Naive thymus-derived CD4-positive, alpha-beta T cell (primary cell): ENCODE measurements at regions not wholly inside any gene's neighbourhood (a gene's known extent, or its start where the extent isn't known, plus 50 kb on each side); places are given as distances from the start of the nearest gene placed in this dataset.
A peak's percentile ranks its signal among the peaks of the same experiment; 100 is the strongest.

ENCODE experiments used
- ATAC-seq: fragments of 150-1000 bp; cut with Tn5 transposase; 2 replicates; pipeline ENCODE4 v1.10.0; 2021; ENCODE audit warnings: mild to moderate bottlenecking, moderate library complexity
- CTCF ChIA-PET: fragments of 350-600 bp; sonication (Branson Sonifier 250); formaldehyde crosslinking; loops from one replicate; lab custom pipeline; 2021; ENCODE audit warnings: antibody characterized with exemption; lab: Charles Lee
- POLR2A ChIA-PET: fragments of 350-600 bp; sonication (Branson Sonifier 250); formaldehyde crosslinking; loops from one replicate; lab custom pipeline; 2021; ENCODE audit warnings: antibody characterized with exemption, inconsistent platforms; lab: Charles Lee
- DNase-seq, 9 donors: peaks; one replicate each; pipeline versions ENCODE4 v3.0.0 to v3.0.0-alpha.2; 2020 to 2022; ENCODE audit warnings: mixed read lengths in 1 of 9
- H3K27ac ChIP-seq: one replicate; pipeline ENCODE4 v1.7.0; 2013; ENCODE audit warnings: mild to moderate bottlenecking, low read depth, low read length, moderate library complexity
- H3K27me3 ChIP-seq, 2 donors: one replicate each; pipeline ENCODE4 v1.7.0; 2013; ENCODE audit warnings: low read length in 2 of 2, mild to moderate bottlenecking in 2 of 2, moderate library complexity in 2 of 2; ENCODE audit not compliant: control insufficient read depth in 2 of 2, insufficient read depth in 2 of 2
- H3K36me3 ChIP-seq, 3 experiments: 1 replicate in 2 of 3; 2 replicates in 1 of 3; pipeline ENCODE4 v1.7.0; 2013; ENCODE audit warnings: low read length in 3 of 3, mild to moderate bottlenecking in 3 of 3, moderate library complexity in 1 of 3; ENCODE audit not compliant: insufficient read depth in 3 of 3, control insufficient read depth in 2 of 3
- H3K4me1 ChIP-seq, 2 donors: one replicate each; pipeline ENCODE4 v1.7.0; 2013; ENCODE audit warnings: low read length in 2 of 2, mild to moderate bottlenecking in 2 of 2, moderate library complexity in 1 of 2; ENCODE audit not compliant: control insufficient read depth in 2 of 2, insufficient read depth in 2 of 2
- H3K4me3 ChIP-seq: 2 replicates; pipeline ENCODE4 v1.7.0; 2013; ENCODE audit warnings: mild to moderate bottlenecking, low read length
- H3K9me3 ChIP-seq, 3 experiments: 1 replicate in 2 of 3; 2 replicates in 1 of 3; pipeline ENCODE4 v1.7.0; 2013; ENCODE audit warnings: low read length in 3 of 3; ENCODE audit not compliant: control insufficient read depth in 2 of 3
- H3K27ac Mint-ChIP-seq, 9 donors: one replicate each; pipeline ENCODE4 v1.8.0; 2020 to 2022; ENCODE audit warnings: mixed read lengths in 9 of 9, mild to moderate bottlenecking in 8 of 9, moderate library complexity in 5 of 9, inconsistent platforms in 2 of 9
- H3K27me3 Mint-ChIP-seq, 5 donors: one replicate each; pipeline ENCODE4 v1.8.0; 2021 to 2022; ENCODE audit warnings: mixed read lengths in 5 of 5, mild to moderate bottlenecking in 1 of 5
- H3K36me3 Mint-ChIP-seq, 5 donors: one replicate each; pipeline ENCODE4 v1.8.0; 2020 to 2022; ENCODE audit warnings: mixed read lengths in 5 of 5, mild to moderate bottlenecking in 3 of 5, inconsistent platforms in 1 of 5
- H3K4me1 Mint-ChIP-seq, 7 donors: one replicate each; pipeline ENCODE4 v1.8.0; 2020 to 2022; ENCODE audit warnings: mixed read lengths in 7 of 7, mild to moderate bottlenecking in 3 of 7, inconsistent platforms in 1 of 7
- H3K4me3 Mint-ChIP-seq, 10 donors: one replicate each; pipeline ENCODE4 v1.8.0; 2020 to 2022; ENCODE audit warnings: mild to moderate bottlenecking in 10 of 10, mixed read lengths in 10 of 10, moderate library complexity in 6 of 10, inconsistent platforms in 2 of 10
- H3K9me3 Mint-ChIP-seq, 11 donors: one replicate each; pipeline ENCODE4 v1.8.0; 2020 to 2022; ENCODE audit warnings: mixed read lengths in 11 of 11, mild to moderate bottlenecking in 4 of 11, inconsistent platforms in 1 of 11, moderate library complexity in 1 of 11
- intact Hi-C, 2 donors: fragments of 100-400 bp; cut with micrococcal nuclease; formaldehyde crosslinking; loops; one replicate each; pipeline ENCODE4 v1.15.1; 2023

DNA sequence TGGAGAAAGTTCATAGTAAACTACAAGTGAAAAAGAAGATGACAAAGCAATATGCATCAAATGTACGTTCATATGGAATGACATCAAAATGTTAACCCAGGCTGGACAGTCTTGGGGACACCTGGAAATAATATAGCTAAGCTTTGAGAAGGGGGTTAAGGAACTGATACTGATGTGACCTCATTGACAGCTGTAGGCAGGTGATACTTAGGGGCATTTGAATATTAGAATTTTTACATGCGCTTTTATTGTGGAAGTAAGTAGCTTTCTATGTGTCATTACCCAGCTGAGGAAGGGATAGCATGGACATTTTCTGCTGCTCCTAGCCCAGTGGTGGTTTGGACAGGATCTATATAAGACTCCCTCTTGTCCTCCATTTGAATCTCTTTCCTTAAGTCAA lies 299.7 kb downstream of the CWC27 start:
- H3K36me3 Mint-ChIP-seq = no peaks in the 10 kb centered on the region
- H3K27ac ChIP-seq = no peak overlapping the region
- H3K4me1 ChIP-seq = no peaks in the 10 kb centered on the region
- no peak overlapping the region for H3K27ac Mint-ChIP-seq
- ChIA-PET CTCF (no interaction called here), POLR2A (no interaction called here)
- H3K36me3 ChIP-seq = no peaks in the 10 kb centered on the region
- ATAC-seq (no peak), DNase-seq (no peak)
- H3K9me3 Mint-ChIP-seq = peaks cover 0 to 1% (median 0%) of the 10 kb centered on the region in 11 donors
- no peaks in the 10 kb centered on the region for H3K9me3 ChIP-seq
- H3K4me3 Mint-ChIP-seq = no peak overlapping the region
- intact Hi-C loops = no loop called here
- peaks cover 0 to 18% (median 11%) of the 10 kb centered on the region in 5 donors for H3K27me3 Mint-ChIP-seq
- no peaks in the 10 kb centered on the region for H3K27me3 ChIP-seq
- H3K4me1 Mint-ChIP-seq = no peaks in the 10 kb centered on the region
- H3K4me3 ChIP-seq = no peak overlapping the region

DNA sequence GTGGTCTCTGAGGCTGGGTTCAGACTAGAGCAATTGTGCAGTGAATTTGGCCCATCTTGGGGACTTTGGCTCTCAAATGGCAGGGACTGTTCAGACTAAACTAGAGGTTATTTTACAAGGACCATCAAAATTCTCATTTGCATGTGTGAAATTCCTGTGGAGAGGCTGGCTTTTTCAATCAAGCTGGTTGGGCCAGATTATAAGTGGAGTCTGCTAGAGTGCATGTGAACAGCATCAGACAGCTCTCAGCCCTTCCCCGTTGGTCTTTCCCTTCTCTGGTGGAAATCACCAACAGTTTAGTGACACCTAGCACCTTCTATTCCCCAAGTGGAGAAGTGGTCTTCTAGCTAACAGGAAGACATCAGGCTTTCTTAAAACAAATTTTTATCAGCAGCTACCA lies 301.3 kb downstream of the CWC27 start:
- DNase-seq = no peak
- Histone ChIP-seq H3K27me3 (no peaks in the 10 kb centered on the region), H3K4me3 (no peak overlapping the region), H3K36me3 (no peaks in the 10 kb centered on the region), H3K9me3 (no peaks in the 10 kb centered on the region), H3K27ac (no peak overlapping the region), H3K4me1 (no peaks in the 10 kb centered on the region)
- intact Hi-C loops = no loop called here
- POLR2A ChIA-PET = no interaction called here
- Mint-ChIP-seq H3K9me3 (peaks cover 0 to under 1% (median 0%) of the 10 kb centered on the region in 11 donors), H3K36me3 (no peaks in the 10 kb centered on the region), H3K4me1 (no peaks in the 10 kb centered on the region), H3K27ac (no peak overlapping the region), H3K4me3 (no peak overlapping the region), H3K27me3 (peaks cover 0 to 13% (median 7%) of the 10 kb centered on the region in 5 donors)
- CTCF ChIA-PET = no interaction called here
- no peak for ATAC-seq

DNA sequence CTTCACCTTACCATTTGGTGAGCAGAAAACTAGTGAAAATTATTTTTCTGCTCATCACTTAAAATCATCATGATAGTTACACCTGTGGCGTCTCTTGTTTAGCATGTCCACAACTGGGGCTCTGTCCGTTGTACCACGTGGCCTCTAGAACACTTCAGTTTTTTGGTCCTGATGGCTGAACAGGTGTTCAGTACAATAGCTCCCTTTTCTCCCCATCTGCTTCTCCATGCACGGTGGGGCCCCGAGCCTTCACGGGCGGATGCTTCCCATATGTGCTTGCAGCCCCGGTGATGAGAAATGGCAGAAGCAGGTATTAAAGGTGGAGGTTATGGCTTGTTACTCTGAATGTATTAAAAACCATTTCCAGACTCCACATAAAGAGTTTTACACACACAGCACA lies 304.1 kb downstream of the CWC27 start:
- ATAC-seq (no peak), DNase-seq (no peak)
- Mint-ChIP-seq H3K27me3 (peaks cover 0 to under 1% (median 0%) of the 10 kb centered on the region in 5 donors), H3K36me3 (no peaks in the 10 kb centered on the region), H3K27ac (no peak overlapping the region), H3K4me3 (no peak overlapping the region), H3K9me3 (no peaks in the 10 kb centered on the region), H3K4me1 (peaks cover 0 to 20% (median 5%) of the 10 kb centered on the region in 7 donors)
- CTCF ChIA-PET = no interaction called here
- no peaks in the 10 kb centered on the region for H3K4me1 ChIP-seq
- H3K36me3 ChIP-seq = no peaks in the 10 kb centered on the region
- no peaks in the 10 kb centered on the region for H3K27me3 ChIP-seq
- H3K9me3 ChIP-seq = no peaks in the 10 kb centered on the region
- intact Hi-C loops = no loop called here
- no peak overlapping the region for H3K4me3 ChIP-seq
- POLR2A ChIA-PET = no interaction called here
- no peak overlapping the region for H3K27ac ChIP-seq

GRCh38 chr5:65073250-65073661 lies 304.5 kb downstream of the CWC27 start:
- ATAC-seq = no peak
- no peaks in the 10 kb centered on the region for H3K4me1 ChIP-seq
- no peaks in the 10 kb centered on the region for H3K9me3 ChIP-seq
- ChIA-PET POLR2A (no interaction called here), CTCF (no interaction called here)
- peaks cover 0 to 4% (median 0%) of the 10 kb centered on the region in 5 donors for H3K27me3 Mint-ChIP-seq
- intact Hi-C loops = no loop called here
- no peak overlapping the region for H3K27ac ChIP-seq
- H3K4me3 ChIP-seq = no peak overlapping the region
- no peaks in the 10 kb centered on the region for H3K9me3 Mint-ChIP-seq
- no peaks in the 10 kb centered on the region for H3K36me3 Mint-ChIP-seq
- no peak overlapping the region for H3K4me3 Mint-ChIP-seq
- peaks cover 0 to 22% (median 5%) of the 10 kb centered on the region in 7 donors for H3K4me1 Mint-ChIP-seq
- DNase-seq = no peak
- no peak overlapping the region for H3K27ac Mint-ChIP-seq
- no peaks in the 10 kb centered on the region for H3K27me3 ChIP-seq
- no peaks in the 10 kb centered on the region for H3K36me3 ChIP-seq

GRCh38 chr5:65075623-65076250 lies 307.0 kb downstream of the CWC27 start:
- CTCF ChIA-PET = interaction anchor here (3.6 kb wide), 1 partner anchor 408 kb away, joined by 17 read pairs; no protein-coding TSS in a partner anchor
- intact Hi-C loops = loop anchor here (1.0 to 2.0 kb wide), 5 partner anchors 27 to 408 kb away; no protein-coding TSS in a partner anchor
- H3K27ac Mint-ChIP-seq = peak overlapping the region in 1 of 9 donors; percentile 78
- peaks cover 0 to 13% (median 0%) of the 10 kb centered on the region in 5 donors for H3K27me3 Mint-ChIP-seq
- H3K9me3 Mint-ChIP-seq = no peaks in the 10 kb centered on the region
- no peak overlapping the region for H3K4me3 Mint-ChIP-seq
- H3K36me3 Mint-ChIP-seq = no peaks in the 10 kb centered on the region
- POLR2A ChIA-PET = no interaction called here
- H3K27ac ChIP-seq = no peak overlapping the region
- no peaks in the 10 kb centered on the region for H3K27me3 ChIP-seq
- DNase-seq = no peak
- peaks cover 2 to 23% (median 17%) of the 10 kb centered on the region in 7 donors for H3K4me1 Mint-ChIP-seq
- no peaks in the 10 kb centered on the region for H3K9me3 ChIP-seq
- H3K4me3 ChIP-seq = no peak overlapping the region
- ATAC-seq = no peak
- H3K36me3 ChIP-seq = no peaks in the 10 kb centered on the region
- no peaks in the 10 kb centered on the region for H3K4me1 ChIP-seq

GRCh38 chr5:65076251-65076869 lies 307.6 kb downstream of the CWC27 start:
- Histone ChIP-seq H3K4me3 (no peak overlapping the region), H3K4me1 (no peaks in the 10 kb centered on the region), H3K27ac (no peak overlapping the region), H3K9me3 (no peaks in the 10 kb centered on the region), H3K36me3 (no peaks in the 10 kb centered on the region), H3K27me3 (no peaks in the 10 kb centered on the region)
- CTCF ChIA-PET = interaction anchor here (3.6 kb wide), 1 partner anchor 407 kb away, joined by 17 read pairs; no protein-coding TSS in a partner anchor
- DNase-seq = peak in 8 of 9 donors; percentile 26 to 66 (median 46)
- intact Hi-C loops = loop anchor here (1.0 to 2.0 kb wide), 5 partner anchors 26 to 407 kb away; no protein-coding TSS in a partner anchor
- Mint-ChIP-seq H3K27me3 (peaks cover 0 to 17% (median 0%) of the 10 kb centered on the region in 5 donors), H3K9me3 (no peaks in the 10 kb centered on the region), H3K36me3 (no peaks in the 10 kb centered on the region), H3K27ac (peak overlapping the region in 5 of 9 donors; percentile 2 to 78 (median 39)), H3K4me1 (peaks cover 2 to 23% (median 17%) of the 10 kb centered on the region in 7 donors), H3K4me3 (no peak overlapping the region)
- POLR2A ChIA-PET = no interaction called here
- ATAC-seq = peak; percentile 89
